NCI-H524 (cell line): ENCODE measurements at regions not wholly inside any gene's neighbourhood (a gene's known extent, or its start where the extent isn't known, plus 50 kb on each side); places are given as distances from the start of the nearest gene placed in this dataset.
"Not testable (repeated sequence)": the region's sequence is repeated elsewhere in the genome, so short reads cannot be mapped to it uniquely, and the experiment has no call there.

Experiments
- DNase-seq, 2 experiments: peaks; one replicate each; lab custom pipeline; 2025; lab: John Stamatoyannopoulos, UW

DNA sequence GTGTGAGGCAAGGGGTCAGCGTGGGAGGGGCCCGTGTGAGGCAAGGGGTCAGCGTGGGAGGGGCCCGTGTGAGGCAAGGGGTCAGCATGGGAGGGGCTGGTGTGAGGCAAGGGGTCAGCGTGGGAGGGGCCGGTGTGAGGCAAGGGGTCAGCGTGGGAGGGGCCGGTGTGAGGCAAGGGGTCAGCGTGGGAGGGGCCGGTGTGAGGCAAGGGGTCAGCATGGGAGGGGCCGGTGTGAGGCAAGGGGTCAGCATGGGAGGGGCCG lies 119.2 kb downstream of the SEPTIN14 start:
- not testable (repeated sequence) for DNase-seq

DNA sequence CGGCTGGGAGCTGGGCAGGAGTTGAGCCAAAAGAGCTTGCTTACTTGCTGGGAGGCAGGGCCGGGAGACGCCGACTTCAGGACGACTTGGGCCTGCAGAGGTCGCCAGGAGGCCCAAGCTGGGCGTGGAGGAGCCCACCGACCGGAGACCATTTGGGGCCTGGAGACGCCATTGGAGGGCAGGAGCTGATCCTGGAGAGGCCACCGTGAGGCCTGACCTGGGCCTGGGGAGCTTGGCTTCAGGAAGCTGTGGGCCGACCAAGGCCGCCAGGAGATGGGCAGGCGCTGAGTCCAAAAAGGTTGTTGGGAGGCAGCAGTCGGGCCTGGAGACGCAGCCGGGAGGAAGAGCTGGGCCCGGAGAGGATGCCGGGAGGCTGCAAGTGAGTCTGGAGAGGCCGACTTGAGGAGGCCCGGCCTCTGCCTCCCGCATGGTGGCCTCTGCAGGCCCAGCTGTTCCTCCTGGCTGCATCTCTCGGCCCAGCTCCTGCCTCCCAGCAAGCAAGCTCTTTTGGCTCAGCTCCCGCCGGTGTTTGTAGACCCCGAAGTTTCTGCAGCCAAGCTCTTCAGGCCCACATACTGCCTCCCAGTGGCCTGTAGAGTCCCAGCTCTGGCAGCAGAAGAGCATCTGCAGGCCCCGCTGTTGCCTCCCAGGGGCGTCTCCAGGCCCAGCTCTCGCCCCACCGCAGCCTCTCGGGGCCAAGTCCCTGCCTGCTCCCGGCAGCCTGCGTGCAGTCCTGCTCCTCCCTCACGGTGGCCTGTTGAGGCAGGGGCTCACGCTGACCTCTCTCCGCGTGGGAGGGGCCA lies 119.7 kb downstream of the SEPTIN14 start:
- DNase-seq: not testable (repeated sequence)

DNA sequence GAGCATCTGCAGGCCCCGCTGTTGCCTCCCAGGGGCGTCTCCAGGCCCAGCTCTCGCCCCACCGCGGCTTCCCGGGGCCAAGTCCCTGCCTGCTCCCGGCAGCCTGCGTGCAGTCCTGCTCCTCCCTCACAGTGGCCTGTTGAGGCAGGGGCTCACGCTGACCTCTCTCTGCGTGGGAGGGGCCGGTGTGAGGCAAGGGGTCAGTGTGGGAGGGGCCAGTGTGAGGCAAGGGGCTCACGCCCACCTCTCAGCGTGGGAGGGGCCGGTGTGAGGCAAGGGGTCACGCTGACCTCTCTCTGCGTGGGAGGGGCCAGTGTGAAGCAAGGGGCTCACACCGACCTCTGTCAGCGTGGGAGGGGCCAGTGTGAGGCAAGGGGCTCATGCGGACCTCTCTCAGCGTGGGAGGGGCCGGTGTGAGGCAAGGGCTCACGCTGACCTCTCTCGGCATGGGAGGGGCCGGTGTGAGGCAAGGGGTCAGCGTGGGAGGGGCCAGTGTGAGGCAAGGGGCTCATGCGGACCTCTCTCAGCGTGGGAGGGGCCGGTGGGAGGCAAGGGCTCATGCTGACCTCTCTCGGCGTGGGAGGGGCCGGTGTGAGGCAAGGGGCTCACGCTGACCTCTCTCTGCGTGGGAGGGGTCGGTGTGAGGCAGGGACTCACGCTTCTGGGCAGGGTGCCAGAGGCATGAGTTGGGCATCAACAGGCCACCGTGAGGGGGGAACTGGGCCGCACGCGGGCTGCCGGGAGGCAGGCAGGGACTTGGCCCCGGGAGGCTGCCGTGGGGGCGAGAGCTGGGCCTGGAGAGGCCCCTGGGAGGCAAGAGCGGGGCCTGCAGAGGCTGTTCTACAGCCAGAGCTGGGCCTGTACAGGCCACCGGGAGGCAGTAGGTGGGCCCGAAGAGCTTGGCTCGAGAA lies 120.6 kb downstream of the SEPTIN14 start:
- DNase-seq: not testable (repeated sequence)

DNA sequence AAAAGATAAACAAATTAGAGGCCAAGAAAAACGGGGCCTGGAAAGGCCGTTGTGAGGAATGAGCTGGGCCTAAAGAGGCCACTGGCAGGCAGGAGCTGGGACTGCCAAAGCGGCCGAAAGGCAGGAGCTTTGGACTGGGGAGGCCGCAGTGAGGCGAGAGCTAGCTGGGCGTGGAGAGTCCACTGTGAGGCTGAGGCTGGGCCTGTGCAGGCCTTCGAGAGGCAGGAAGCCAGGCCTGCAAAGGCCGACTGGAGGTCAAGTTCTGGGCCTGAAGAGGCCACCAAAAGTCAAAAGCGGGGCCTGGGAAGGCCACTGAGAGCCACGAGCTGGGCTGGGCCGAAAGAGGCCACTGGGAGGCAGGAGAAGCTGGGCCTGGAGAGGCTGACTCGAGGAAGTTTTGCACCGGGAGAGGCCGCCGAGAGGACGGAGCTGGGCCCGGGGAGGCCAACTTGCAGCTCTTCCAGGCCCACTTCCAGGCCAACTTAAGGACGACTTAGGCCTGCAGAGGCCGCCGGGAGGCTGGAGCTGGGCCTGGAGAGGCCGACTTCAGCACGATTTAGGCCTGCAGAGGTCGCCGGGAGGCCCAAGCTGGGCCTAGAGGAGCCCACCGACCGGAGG lies 121.8 kb downstream of the SEPTIN14 start:
- not testable (repeated sequence) for DNase-seq

DNA sequence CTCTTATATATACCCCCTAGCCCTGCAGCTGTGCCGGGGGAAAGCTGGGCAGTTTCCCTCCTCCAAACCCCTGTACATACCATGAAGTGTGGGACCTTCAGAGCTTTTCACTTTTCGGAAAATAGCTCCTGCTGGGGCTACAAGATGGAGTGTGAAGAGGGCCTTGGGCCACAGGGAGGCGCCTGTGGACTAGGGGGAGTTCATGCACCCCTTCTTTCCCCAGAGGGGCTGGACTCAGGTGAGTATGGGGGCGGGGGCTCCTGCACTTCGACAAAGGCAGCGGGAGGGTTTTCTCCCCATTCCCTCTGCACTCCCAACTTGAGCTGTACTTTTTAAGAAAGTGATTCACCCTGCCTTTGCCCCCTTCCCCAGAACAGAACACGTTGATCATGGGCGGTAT lies 122.5 kb downstream of the SEPTIN14 start:
- DNase-seq: not testable (repeated sequence)

DNA sequence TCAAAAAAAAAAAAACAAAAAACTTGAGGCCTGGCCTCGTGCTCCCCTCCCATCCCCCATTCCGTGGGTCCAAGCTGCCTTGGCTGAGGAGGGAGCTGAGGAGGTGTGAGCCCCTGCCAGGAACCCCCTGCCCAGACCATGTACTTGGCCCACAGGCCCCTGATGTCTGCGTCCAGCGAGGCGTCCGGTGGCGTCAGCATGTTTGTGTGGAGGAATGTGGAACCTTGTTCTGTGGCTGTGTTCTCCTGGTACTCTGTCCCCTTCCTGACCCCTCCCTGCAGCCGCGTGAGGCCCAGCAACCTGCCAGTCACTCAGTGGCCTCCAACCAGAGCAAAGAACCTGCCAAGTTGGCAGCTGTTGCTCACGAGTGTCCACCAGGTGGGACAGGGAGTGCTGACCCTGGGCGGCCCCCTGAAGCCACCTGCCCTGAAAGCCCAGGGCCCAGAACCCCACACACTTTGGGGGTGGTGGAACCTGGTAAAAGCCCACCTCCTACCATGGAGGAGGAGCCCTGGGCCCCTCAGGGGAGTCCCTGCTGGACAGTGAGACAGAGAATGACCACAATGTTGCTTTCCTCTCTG lies 125.8 kb downstream of the SEPTIN14 start:
- DNase-seq: not testable (repeated sequence)

DNA sequence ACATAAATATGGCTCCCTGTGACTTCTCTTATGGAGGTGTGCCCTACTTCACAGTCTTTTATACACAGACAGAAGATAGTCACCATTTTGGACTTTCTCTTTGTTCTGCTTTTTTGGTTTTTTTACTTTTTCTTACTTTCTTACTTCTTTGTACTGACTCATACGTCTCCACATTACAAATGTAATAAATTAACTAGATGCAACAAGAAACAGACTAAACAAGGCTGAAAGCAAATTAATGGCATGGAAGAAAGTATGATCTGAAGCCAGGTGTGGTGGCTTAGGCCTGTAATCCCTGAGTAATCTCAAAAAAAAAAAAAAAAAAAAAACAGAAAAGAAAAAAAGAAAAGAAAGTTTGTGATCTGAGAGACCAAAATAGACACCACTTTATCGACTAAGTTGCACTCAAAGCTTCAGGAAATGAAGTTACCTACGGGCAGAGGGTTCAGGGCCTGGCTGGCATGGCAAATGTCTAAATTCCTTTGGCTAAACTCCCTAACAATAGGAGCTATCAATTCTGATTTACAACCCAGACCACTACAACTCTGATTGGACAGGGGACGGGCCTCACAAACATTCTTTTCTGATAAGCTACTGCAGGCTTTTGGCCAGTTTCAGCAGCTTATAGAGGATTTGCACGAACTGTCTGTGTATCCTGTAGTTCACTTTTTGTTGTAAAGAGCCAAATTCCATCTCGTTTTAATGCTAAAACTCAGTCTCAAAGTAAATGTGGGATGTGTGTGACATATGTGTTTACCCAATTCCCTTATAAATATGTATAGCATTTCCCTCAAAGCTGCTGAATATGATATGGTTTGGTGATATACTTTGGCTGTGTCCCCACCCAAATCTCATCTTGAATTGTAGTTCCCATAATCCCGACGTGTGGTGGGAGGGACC lies 129.1 kb downstream of the SEPTIN14 start:
- no peak for DNase-seq

DNA sequence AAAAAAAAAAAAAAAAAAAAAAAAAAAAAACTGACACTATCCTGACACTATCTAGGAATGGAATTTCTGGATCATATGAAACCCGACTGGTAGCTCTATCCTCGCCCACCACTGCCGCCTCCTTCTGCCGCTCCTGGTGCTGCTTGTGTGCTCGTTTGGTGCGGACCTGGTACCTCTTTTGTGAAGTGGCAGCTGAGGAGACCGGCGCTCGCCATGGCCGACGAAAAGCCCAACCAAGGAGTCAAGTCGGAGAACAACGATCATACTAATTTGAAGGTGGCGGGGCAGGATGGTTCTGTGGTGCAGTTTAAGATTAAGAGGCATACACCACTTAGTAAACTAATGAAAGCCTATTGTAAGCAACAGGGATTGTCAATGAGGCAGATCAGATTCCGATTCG lies 130.6 kb downstream of the SEPTIN14 start:
- no peak for DNase-seq

DNA sequence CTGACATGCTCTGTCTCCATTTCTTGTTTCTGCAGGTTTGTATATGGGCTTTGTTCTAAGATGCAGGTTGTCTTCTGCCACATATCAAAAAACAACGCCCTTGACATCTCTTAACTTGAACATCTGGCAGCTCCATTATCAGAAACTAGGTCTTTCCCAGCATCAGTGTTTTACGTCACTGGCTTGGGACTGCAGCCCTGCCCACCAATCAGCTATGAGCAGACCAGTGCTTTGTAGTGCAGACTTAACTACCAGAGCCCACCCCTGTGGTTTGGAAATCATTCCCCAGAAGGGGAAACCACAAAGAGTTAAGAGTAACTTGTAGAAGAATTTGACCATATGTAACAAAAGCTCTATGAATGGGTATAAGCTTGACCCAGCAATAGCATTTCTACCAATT lies 132.4 kb downstream of the SEPTIN14 start:
- no peak for DNase-seq

DNA sequence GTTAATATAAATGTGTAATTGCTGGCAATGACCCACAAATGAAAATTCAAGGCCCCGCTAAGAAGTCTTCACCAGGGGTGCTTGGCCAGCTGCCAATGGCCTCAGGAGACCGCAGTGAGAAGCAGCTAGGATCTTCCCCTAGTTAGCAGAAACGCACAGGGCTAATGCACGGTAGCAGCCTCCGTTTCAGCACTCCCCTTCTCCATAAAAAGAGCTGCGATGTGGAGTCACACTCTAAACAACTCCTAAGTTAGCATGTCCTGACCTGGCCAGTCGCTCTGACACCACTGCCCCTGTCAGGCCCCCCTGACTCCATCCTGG lies 139.0 kb downstream of the SEPTIN14 start:
- no peak for DNase-seq

DNA sequence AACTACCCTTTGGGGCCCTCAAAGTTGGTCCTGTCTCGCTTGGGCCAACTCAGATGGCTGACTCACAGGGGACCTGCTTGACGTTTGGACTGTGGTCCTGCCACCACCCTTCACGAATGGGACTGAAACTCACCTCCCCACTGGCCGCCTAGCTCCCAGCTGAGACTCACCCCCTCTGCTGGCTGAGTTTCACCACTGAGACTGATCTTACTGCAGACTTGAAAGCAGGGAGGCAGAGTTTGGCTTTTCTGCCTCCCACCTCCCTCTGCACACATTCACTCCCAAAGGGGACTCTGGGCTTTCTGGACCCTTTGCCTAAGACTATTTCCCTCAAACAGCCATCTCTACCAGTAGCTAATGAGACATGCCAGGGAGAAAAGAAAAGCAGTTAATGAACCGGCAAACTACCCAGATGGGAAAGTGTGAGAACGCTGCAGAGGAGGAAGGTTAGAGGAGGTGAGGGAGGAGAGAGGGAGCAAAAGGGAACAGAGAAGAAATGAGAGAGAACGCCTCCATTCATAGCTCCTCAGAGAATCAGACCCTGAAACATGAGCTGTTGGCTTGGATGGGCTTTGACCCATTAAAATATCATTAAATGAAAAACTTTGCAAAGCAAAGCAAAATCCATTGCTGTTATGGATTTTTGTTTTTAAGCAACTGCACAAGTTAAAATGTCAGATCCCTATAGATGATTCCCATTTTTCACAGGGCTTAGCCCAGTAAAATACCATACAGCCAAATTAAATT lies 139.5 kb downstream of the SEPTIN14 start:
- not testable (repeated sequence) for DNase-seq

DNA sequence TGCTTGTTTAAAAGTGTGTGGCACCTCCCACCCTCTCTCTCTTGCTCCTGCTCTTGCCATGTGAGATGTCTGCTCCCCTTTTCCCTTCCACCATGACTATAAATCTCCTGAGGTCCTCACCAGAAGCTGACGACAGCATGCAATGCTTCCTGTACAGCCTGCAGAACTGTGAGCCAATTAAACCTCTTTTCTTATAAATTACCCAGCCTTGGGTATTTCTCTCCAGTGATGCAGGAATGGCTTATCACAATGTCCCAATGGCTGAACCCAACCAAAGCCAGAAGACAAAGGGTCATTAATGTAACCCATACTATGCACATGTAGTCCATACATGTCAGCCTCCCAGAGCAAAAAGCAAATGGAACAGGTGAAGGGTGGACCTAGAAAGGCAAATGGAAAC lies 141.5 kb downstream of the SEPTIN14 start:
- DNase-seq: not testable (repeated sequence)

DNA sequence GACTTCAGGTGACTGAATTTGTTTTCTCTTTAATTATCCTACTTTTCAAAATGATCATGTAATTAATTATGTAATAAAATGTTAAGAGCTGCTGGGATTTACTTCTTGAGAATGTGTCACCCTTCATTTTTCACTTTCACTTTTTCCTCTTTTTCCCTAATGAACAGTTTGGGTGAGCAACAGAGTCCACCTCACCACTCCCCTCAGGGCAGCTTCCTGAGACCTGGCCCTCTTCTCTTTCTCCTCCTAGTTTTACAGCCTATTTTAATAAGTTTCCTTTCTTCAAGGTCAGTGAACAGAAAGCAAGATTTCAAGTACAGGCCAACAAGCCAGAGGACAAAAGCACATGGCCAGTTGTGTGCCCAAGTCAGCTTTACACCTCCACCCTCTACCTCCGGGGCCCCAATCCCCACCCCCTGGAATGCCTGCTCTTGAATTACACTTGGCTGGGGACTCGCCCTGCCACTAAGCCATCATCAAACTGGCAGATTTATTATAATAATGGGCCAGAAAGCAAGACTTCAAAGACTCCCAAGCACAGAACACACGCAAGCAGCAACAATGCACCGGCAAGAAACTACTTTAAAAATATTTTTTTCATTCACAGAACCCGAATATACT lies 143.1 kb upstream of the VOPP1 start:
- DNase-seq: not testable (repeated sequence)

DNA sequence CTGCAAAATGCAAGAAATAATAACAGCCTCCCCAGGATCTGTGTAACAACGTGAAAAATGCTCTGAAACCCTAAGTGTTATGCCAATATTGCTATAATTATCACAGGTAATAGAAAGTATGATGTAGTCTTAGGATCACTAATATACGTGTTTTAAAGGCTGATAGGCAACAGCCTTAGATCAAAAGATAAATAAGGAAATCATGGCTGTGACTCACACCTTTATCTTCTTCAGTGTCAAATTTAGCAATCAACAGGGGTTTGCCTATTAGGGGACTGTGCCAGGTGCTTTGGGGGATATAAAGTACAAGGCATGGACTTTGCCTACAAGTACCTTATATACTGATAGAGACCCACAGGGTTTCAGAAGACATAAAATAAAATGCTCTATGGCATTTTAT lies 142.1 kb upstream of the VOPP1 start:
- not testable (repeated sequence) for DNase-seq

DNA sequence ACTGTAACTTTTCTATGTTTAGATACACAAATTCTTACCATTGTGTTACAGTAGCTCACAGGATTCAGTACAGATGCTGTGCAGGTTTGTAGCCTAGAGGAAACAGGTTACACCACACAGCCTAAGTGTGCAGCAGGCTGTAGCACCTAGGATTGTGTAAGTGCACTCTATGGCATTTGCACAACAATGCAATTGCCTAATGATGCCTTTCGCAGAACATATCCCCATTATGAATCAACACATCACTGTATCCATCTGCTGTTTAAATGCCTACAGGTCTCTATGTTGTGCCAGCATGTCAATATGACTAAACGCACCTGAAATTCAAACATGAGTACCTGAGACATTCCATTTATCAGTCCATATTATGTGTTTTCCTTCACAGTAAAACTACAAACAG lies 138.0 kb upstream of the VOPP1 start:
- DNase-seq: not testable (repeated sequence)

DNA sequence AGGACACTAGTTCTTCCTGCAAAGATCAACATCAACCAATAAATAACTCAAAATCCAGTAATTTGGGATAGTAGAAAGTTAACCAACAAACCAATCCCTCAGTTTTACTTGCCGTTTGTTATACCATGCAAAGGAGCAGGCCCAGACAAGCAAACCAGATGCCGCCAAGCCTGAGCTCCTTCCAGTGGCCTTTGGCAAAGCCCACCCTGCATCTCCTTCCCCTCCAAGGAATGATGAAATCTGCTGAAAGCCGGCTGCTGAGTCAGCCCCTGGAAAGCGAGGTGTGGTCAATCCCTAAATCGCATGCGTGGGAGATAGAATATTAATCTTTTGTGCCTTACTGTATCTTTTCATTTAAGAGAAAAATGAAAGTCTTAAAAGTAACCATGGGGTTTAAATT lies 135.7 kb upstream of the VOPP1 start:
- DNase-seq: not testable (repeated sequence)

DNA sequence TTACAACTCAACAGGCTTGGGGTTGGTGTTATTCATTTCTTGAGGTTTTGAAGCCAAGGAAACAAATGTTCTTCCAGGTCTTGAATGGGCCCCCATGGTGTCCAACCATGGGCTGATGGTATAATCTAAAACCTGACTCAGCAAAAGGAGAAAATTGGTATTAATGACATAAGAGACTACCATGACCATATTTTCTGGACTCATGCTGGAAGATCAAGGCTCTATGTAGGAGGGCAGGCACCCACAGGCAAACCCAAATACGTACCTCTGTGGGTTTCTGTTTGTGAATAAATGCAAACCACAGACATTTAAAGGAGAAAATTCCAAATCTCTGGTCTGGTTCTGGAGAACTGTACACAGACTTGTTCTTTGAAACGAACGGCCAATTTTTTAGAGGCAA lies 135.1 kb upstream of the VOPP1 start:
- not testable (repeated sequence) for DNase-seq

DNA sequence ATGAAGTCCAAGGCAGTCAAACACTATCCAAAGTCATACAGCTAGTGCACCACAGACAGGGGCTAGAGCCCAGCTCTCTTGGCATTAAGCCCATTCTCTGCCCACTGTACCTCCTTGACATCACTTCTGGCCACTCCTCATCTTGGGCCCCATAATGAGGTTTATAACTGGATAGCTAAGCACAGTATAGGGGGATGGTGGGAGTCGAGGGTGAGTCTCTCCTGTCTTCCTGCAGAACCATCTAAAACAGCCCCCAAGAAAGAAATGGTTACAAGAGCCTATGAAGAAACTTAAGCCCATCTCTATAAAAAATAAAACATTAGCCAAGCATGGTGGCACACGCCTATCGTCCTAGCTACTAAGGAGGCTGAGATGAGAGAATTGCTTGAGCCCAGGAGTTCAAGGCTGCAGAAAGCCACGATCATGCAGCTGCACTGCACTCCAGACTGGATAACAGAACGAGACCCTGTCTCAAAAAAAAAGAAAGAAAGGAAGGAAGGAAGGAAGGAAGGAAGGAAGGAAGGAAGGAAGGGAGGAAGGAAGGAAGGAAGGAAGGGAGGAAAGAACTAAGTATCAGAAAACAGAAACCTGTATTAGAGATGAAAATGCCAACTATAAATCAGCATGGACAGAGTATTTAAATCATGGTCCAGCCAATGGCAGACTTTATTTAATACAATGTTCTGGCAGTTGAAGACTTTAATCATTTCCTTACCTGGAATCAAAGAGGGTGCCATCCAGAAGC lies 134.3 kb upstream of the VOPP1 start:
- DNase-seq: not testable (repeated sequence)

DNA sequence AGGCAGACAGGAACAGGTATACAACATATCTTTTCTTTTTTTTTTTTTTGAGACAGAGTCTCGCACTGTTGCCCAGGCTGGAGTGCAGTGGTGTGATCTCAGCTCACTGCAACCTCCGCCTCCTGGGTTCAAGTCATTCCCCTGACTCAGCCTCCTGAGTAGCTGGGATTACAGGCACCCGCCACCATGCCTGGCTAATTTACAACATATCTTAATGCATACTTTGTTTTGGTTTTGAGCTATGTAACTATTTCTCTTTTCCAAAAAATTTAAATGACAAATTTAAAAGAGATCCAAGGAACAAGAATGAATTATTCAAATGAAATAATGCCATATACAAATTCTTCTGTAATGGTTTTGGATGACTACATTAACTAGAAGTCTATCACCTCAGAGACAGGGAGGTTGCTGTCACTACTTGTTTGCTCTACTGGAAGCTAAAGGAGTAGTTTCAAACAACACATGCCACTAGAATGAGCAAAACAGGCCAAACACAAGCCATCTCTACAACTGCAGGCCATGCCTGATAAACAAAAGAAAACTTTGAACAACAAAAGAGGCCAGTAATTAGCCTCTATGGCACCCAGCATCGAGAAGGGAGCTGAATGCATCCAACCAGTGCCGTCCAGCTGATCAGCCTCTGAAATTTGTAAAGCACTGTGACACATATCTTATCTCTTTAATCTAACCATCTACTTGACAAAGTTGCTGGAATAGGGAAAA lies 133.6 kb upstream of the VOPP1 start:
- DNase-seq: not testable (repeated sequence)
